Glutamatergic neuron (in vitro differentiated cells): ENCODE measurements at regions not wholly inside any gene's neighbourhood (a gene's known extent, or its start where the extent isn't known, plus 50 kb on each side); places are given as distances from the start of the nearest gene placed in this dataset.

ENCODE experiments used
- DNase-seq: peaks from one replicate; pipeline ENCODE4 v3.0.0; 2022
- H3K27ac Mint-ChIP-seq: one replicate; pipeline ENCODE4 v1.8.0; 2020; ENCODE audit warnings: mild to moderate bottlenecking, mixed read lengths, inconsistent platforms; ENCODE audit not compliant: unreplicated experiment
- H3K27me3 Mint-ChIP-seq: one replicate; pipeline ENCODE4 v1.8.0; 2020; ENCODE audit warnings: mild to moderate bottlenecking, moderate library complexity, mixed read lengths, inconsistent platforms; ENCODE audit not compliant: unreplicated experiment
- H3K36me3 Mint-ChIP-seq: one replicate; pipeline ENCODE4 v1.8.0; 2020; ENCODE audit warnings: mild to moderate bottlenecking, mixed read lengths, inconsistent platforms; ENCODE audit not compliant: unreplicated experiment
- H3K4me1 Mint-ChIP-seq: one replicate; pipeline ENCODE4 v1.8.0; 2020; ENCODE audit warnings: mild to moderate bottlenecking, low read depth, mixed read lengths, inconsistent platforms; ENCODE audit not compliant: unreplicated experiment
- H3K4me3 Mint-ChIP-seq: one replicate; pipeline ENCODE4 v1.8.0; 2020; ENCODE audit warnings: mild to moderate bottlenecking, mixed read lengths, inconsistent platforms; ENCODE audit not compliant: unreplicated experiment
- H3K9me3 Mint-ChIP-seq: one replicate; pipeline ENCODE4 v1.8.0; 2020; ENCODE audit warnings: mild to moderate bottlenecking, moderate library complexity, mixed read lengths, inconsistent platforms; ENCODE audit not compliant: unreplicated experiment
- TF ChIP-seq, protein P1 (sequence below): fragments of 200-600 bp; sonication (generic); IDR thresholded peaks from one replicate; pipeline ENCODE4 v1.5.0; 2021; ENCODE audit not compliant: partially characterized antibody, unreplicated experiment

DNA sequence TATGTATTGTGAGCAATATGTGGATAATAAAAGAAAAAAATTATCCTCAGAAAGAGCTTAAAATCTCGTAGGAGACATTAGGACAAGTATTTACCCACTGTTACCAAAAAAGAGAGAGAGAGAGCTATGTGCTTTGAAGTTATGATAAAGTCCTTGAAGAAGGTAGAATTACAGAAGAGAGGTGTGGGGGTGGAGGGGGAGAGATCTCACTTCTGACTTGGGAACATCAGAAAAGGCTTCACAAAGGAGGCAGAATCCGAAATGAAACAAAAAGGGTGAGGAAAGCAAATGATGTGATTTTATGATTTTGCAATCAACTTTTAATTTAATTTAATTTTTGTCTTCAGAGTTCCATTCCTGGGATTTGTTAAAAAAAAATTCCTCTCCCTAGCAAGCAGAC lies 311.8 kb upstream of the ATP2B1 start:
- Mint-ChIP-seq H3K4me3 (no peak overlapping the region), H3K27me3 (peaks cover 2% of the 10 kb centered on the region), H3K27ac (no peak overlapping the region), H3K4me1 (no peaks in the 10 kb centered on the region), H3K36me3 (no peaks in the 10 kb centered on the region), H3K9me3 (no peaks in the 10 kb centered on the region)
- DNase-seq, result no peak
- TF ChIP-seq, protein P1, sequence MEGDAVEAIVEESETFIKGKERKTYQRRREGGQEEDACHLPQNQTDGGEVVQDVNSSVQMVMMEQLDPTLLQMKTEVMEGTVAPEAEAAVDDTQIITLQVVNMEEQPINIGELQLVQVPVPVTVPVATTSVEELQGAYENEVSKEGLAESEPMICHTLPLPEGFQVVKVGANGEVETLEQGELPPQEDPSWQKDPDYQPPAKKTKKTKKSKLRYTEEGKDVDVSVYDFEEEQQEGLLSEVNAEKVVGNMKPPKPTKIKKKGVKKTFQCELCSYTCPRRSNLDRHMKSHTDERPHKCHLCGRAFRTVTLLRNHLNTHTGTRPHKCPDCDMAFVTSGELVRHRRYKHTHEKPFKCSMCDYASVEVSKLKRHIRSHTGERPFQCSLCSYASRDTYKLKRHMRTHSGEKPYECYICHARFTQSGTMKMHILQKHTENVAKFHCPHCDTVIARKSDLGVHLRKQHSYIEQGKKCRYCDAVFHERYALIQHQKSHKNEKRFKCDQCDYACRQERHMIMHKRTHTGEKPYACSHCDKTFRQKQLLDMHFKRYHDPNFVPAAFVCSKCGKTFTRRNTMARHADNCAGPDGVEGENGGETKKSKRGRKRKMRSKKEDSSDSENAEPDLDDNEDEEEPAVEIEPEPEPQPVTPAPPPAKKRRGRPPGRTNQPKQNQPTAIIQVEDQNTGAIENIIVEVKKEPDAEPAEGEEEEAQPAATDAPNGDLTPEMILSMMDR, result no peak

DNA sequence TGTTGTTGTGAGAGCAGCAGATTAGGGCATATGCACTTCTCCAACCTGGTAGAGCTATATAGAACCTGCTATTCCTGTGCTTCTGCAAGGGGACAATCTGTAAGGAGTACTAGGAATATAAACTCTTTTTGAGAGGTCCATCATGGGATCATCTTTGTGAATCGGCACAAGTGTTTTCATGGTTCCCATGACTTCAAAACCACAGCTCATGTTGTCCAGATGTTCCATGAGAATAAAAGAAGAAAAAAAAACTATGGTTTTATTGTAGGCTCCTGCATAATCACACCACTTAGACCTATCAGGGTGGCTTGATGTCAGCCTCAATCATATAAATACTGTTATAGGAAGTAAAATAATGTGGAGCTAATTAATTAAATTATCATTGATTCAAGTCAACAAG lies 311.4 kb upstream of the ATP2B1 start:
- no peaks in the 10 kb centered on the region for H3K9me3 Mint-ChIP-seq
- H3K4me1 Mint-ChIP-seq, result no peaks in the 10 kb centered on the region
- H3K4me3 Mint-ChIP-seq, result no peak overlapping the region
- H3K27me3 Mint-ChIP-seq, result peaks cover 2% of the 10 kb centered on the region
- TF ChIP-seq, protein P1, result no peak
- H3K27ac Mint-ChIP-seq, result no peak overlapping the region
- no peaks in the 10 kb centered on the region for H3K36me3 Mint-ChIP-seq
- no peak for DNase-seq

DNA sequence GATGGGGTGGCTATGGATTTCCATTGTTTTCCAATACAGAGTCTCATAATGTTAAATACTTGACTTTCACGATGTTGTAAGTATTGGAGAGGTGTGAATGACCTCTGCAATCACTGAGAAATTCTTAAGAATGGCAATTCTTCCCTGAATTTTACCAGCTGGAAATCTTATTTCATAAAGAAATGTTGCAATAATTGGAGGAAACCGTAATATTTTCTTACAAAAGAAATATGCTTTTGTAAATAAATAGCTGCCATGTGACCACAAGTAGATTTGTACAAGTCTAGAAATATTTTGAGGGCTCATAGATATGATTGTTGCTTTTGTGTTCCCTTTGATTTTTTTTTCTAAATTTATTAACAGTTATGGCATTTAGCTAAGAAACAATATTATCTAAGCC lies 308.7 kb upstream of the ATP2B1 start:
- Mint-ChIP-seq H3K4me1 (no peaks in the 10 kb centered on the region), H3K27me3 (no peaks in the 10 kb centered on the region), H3K27ac (no peak overlapping the region), H3K4me3 (no peak overlapping the region), H3K9me3 (no peaks in the 10 kb centered on the region), H3K36me3 (no peaks in the 10 kb centered on the region)
- TF ChIP-seq, protein P1, result no peak
- DNase-seq, result no peak

DNA sequence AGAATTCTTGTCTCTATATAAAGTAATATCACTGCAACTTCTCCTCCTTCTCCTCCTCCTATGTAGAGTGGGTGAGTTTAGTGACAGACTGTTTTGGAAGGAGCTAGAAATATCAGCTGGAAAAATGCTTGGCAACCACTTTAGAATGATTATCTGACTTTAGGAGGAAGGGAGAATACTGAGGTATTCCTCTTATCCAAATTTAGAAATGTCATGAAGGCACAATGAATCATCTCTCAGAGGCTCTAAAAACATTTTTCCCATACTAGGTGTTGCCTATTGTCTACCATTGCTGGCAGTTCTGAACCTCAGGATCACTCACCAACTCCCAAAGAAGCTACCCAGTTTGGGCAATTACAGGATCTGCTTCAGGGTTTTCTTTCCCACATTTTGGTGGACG lies 306.6 kb upstream of the ATP2B1 start:
- DNase-seq, result no peak
- Mint-ChIP-seq H3K36me3 (no peaks in the 10 kb centered on the region), H3K27ac (no peak overlapping the region), H3K4me3 (no peak overlapping the region), H3K9me3 (no peaks in the 10 kb centered on the region), H3K4me1 (no peaks in the 10 kb centered on the region), H3K27me3 (no peaks in the 10 kb centered on the region)
- TF ChIP-seq, protein P1, result no peak

DNA sequence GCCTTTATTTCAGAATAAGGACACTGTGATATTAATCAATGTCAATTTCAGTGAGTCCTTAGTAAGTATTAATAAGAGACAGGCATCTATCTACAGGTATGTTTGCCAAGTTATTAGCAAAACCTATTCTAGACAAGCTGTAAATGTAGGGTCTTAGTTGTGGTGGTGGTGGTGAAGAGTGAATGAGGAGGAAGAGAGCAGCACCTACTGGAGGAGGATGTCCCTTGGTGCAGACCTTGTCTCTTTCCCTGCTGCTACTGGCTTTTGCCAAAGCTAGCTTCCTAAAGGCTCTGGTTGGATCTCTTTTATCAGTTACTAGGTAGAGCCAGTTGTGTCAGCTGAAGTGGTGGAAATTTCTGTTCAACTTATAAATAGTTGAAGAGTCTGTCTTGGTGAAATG lies 304.8 kb upstream of the ATP2B1 start:
- no peak for DNase-seq

More for the DNA sequence above, 304.8 kb upstream of the ATP2B1 start:
- H3K27me3 Mint-ChIP-seq, result no peaks in the 10 kb centered on the region
- no peak overlapping the region for H3K27ac Mint-ChIP-seq
- no peaks in the 10 kb centered on the region for H3K36me3 Mint-ChIP-seq
- H3K4me3 Mint-ChIP-seq, result no peak overlapping the region
- TF ChIP-seq, protein P1, result no peak
- H3K4me1 Mint-ChIP-seq, result no peaks in the 10 kb centered on the region
- no peaks in the 10 kb centered on the region for H3K9me3 Mint-ChIP-seq
